ENCODE measurements at regions not wholly inside any gene's neighbourhood (a gene's known extent, or its start where the extent isn't known, plus 50 kb on each side); places are given as distances from the start of the nearest gene placed in this dataset.

- Histone ChIP-seq H3K4me2 (ENCODE audit: low read depth, low read length, poor library complexity, severe bottlenecking) (no peak overlapping the region), H3K36me3 (ENCODE audit: low read length) (no peaks in the 10 kb centered on the region), H3K9me3 (ENCODE audit: insufficient read depth, low read length) (no peaks in the 10 kb centered on the region), H3K79me2 (ENCODE audit: insufficient read depth, low read length) (no peaks in the 10 kb centered on the region), H3K9ac (ENCODE audit: low read length) (no peak overlapping the region), H3K9me2 (replicated peaks; ENCODE audit: insufficient read depth, low read length) (no peaks in the 10 kb centered on the region), H4K20me1 (ENCODE audit: low read depth, low read length) (no peaks in the 10 kb centered on the region), H3K4me3 (ENCODE audit: insufficient read depth, low read length, poor library complexity, severe bottlenecking) (no peak overlapping the region), H3K27ac (ENCODE audit: low read depth, low read length) (no peak overlapping the region), H2AFZ (ENCODE audit: low read depth, low read length, severe bottlenecking) (no peak overlapping the region), H3F3A (ENCODE audit: insufficient read depth) (no peaks in the 10 kb centered on the region), H3K27me3 (ENCODE audit: low read length) (no peaks in the 10 kb centered on the region)
- no peak for TF ChIP-seq EZH2phosphoT487 (conservative IDR thresholded peaks at IDR 0.05; ENCODE audit: low read length)
- TF ChIP-seq CTCF (IDR thresholded peaks at IDR 0.05; ENCODE audit: insufficient read depth, low read length, poor library complexity, severe bottlenecking) = no peak
Measured at GRCh38 chr2:35938838-35939237, 416.7 kb upstream of the CRIM1 start.

- H3K4me2 ChIP-seq (ENCODE audit: low read depth, low read length, poor library complexity, severe bottlenecking) = no peak overlapping the region
- H3K9ac ChIP-seq (ENCODE audit: low read length) = no peak overlapping the region
- no peak overlapping the region for H3K27ac ChIP-seq (ENCODE audit: low read depth, low read length)
- no peaks in the 10 kb centered on the region for H3K9me2 ChIP-seq (replicated peaks; ENCODE audit: insufficient read depth, low read length)
- no peaks in the 10 kb centered on the region for H3K36me3 ChIP-seq (ENCODE audit: low read length)
- no peaks in the 10 kb centered on the region for H3F3A ChIP-seq (ENCODE audit: insufficient read depth)
- H4K20me1 ChIP-seq (ENCODE audit: low read depth, low read length) = no peaks in the 10 kb centered on the region
- H3K79me2 ChIP-seq (ENCODE audit: insufficient read depth, low read length) = no peaks in the 10 kb centered on the region
- no peak overlapping the region for H2AFZ ChIP-seq (ENCODE audit: low read depth, low read length, severe bottlenecking)
- no peaks in the 10 kb centered on the region for H3K27me3 ChIP-seq (ENCODE audit: low read length)
- no peak overlapping the region for H3K4me3 ChIP-seq (ENCODE audit: insufficient read depth, low read length, poor library complexity, severe bottlenecking)
- no peak for TF ChIP-seq EZH2phosphoT487 (conservative IDR thresholded peaks at IDR 0.05; ENCODE audit: low read length)
- no peaks in the 10 kb centered on the region for H3K9me3 ChIP-seq (ENCODE audit: insufficient read depth, low read length)
Measured at GRCh38 chr2:35933031-35933430, 422.5 kb upstream of the CRIM1 start.

- Histone ChIP-seq H3K9me2 (replicated peaks; ENCODE audit: insufficient read depth, low read length) (no peaks in the 10 kb centered on the region), H3K27ac (ENCODE audit: low read depth, low read length) (no peak overlapping the region)
- TF ChIP-seq CTCF (IDR thresholded peaks at IDR 0.05; ENCODE audit: insufficient read depth, low read length, poor library complexity, severe bottlenecking) = no peak
- no peak for TF ChIP-seq EZH2phosphoT487 (conservative IDR thresholded peaks at IDR 0.05; ENCODE audit: low read length)
Measured at GRCh38 chr2:35932276-35932963, 423.2 kb upstream of the CRIM1 start.

GRCh38 chr2:35931626-35932025 lies 424.0 kb upstream of the CRIM1 start:
- Histone ChIP-seq H3F3A (ENCODE audit: insufficient read depth) (no peaks in the 10 kb centered on the region), H3K27me3 (ENCODE audit: low read length) (no peaks in the 10 kb centered on the region), H4K20me1 (ENCODE audit: low read depth, low read length) (no peaks in the 10 kb centered on the region), H3K27ac (ENCODE audit: low read depth, low read length) (no peak overlapping the region), H3K4me2 (ENCODE audit: low read depth, low read length, poor library complexity, severe bottlenecking) (no peak overlapping the region), H3K9ac (ENCODE audit: low read length) (no peak overlapping the region), H2AFZ (ENCODE audit: low read depth, low read length, severe bottlenecking) (no peak overlapping the region), H3K9me2 (replicated peaks; ENCODE audit: insufficient read depth, low read length) (no peaks in the 10 kb centered on the region), H3K4me3 (ENCODE audit: insufficient read depth, low read length, poor library complexity, severe bottlenecking) (no peak overlapping the region), H3K36me3 (ENCODE audit: low read length) (no peaks in the 10 kb centered on the region), H3K9me3 (ENCODE audit: insufficient read depth, low read length) (no peaks in the 10 kb centered on the region), H3K79me2 (ENCODE audit: insufficient read depth, low read length) (no peaks in the 10 kb centered on the region)
- TF ChIP-seq EZH2phosphoT487 (conservative IDR thresholded peaks at IDR 0.05; ENCODE audit: low read length) (no peak), CTCF (IDR thresholded peaks at IDR 0.05; ENCODE audit: insufficient read depth, low read length, poor library complexity, severe bottlenecking) (no peak)

More at GRCh38 chr2:35932276-35932963, 423.2 kb upstream of the CRIM1 start:
- Histone ChIP-seq H3F3A (ENCODE audit: insufficient read depth) (no peaks in the 10 kb centered on the region), H3K79me2 (ENCODE audit: insufficient read depth, low read length) (no peaks in the 10 kb centered on the region), H3K27me3 (ENCODE audit: low read length) (no peaks in the 10 kb centered on the region), H3K4me3 (ENCODE audit: insufficient read depth, low read length, poor library complexity, severe bottlenecking) (no peak overlapping the region), H4K20me1 (ENCODE audit: low read depth, low read length) (no peaks in the 10 kb centered on the region), H2AFZ (ENCODE audit: low read depth, low read length, severe bottlenecking) (no peak overlapping the region), H3K9me3 (ENCODE audit: insufficient read depth, low read length) (no peaks in the 10 kb centered on the region), H3K9ac (ENCODE audit: low read length) (no peak overlapping the region), H3K36me3 (ENCODE audit: low read length) (no peaks in the 10 kb centered on the region), H3K4me2 (ENCODE audit: low read depth, low read length, poor library complexity, severe bottlenecking) (no peak overlapping the region)

Data from SU-DHL-6 (cell line).